Upper lobe of left lung (tissue), 4 donors: ENCODE measurements at regions not wholly inside any gene's neighbourhood (a gene's known extent, or its start where the extent isn't known, plus 50 kb on each side); places are given as distances from the start of the nearest gene placed in this dataset.

Experiments
- EP300 ChIP-seq, 4 donors: sonication (generic); formaldehyde crosslinking; IDR thresholded peaks; one replicate each; pipeline ENCODE4 v1.5.1; 2017; ENCODE audit warnings: antibody characterized with exemption in 4 of 4, control low read depth in 2 of 4
- POLR2A ChIP-seq, 4 donors: fragments of 450-650 bp; IDR thresholded peaks; one replicate each; pipeline ENCODE4 v1.5.1; 2016 to 2017; ENCODE audit warnings: antibody characterized with exemption in 4 of 4, mild to moderate bottlenecking in 2 of 4
- TF ChIP-seq, protein P1 (sequence below), 6 experiments: fragments of 450-650 bp in 4 of 6; fragments of 200-600 bp in 2 of 6; sonication (generic) in 2 of 6; IDR thresholded peaks; one replicate each; pipeline ENCODE4 v1.5.1; 2016 to 2019; ENCODE audit warnings: antibody characterized with exemption in 6 of 6

DNA sequence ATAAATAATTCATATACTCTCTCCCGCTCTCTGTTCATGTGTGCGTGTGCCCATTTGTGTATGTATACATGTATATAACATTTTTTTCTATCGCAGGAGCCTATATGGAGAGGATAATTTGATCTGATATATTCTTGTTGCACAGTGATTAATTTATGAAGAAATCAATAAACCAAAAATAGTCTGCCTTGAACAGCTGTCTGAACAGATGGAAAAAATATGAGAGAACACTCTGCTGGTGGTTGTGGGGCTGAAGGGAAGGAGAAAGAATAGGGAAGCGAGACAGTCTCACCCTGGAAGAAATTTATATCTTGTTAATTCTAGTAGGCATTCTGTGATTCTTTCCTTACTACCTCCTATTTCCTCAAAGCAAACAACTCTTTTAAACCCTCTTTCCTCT lies 96.6 kb upstream of the B3GAT2 start:
- TF ChIP-seq EP300 (IDR thresholded peaks at IDR 0.05) (no peak), POLR2A (IDR thresholded peaks at IDR 0.05) (no peak)
- TF ChIP-seq, protein P1, sequence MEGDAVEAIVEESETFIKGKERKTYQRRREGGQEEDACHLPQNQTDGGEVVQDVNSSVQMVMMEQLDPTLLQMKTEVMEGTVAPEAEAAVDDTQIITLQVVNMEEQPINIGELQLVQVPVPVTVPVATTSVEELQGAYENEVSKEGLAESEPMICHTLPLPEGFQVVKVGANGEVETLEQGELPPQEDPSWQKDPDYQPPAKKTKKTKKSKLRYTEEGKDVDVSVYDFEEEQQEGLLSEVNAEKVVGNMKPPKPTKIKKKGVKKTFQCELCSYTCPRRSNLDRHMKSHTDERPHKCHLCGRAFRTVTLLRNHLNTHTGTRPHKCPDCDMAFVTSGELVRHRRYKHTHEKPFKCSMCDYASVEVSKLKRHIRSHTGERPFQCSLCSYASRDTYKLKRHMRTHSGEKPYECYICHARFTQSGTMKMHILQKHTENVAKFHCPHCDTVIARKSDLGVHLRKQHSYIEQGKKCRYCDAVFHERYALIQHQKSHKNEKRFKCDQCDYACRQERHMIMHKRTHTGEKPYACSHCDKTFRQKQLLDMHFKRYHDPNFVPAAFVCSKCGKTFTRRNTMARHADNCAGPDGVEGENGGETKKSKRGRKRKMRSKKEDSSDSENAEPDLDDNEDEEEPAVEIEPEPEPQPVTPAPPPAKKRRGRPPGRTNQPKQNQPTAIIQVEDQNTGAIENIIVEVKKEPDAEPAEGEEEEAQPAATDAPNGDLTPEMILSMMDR (IDR thresholded peaks at IDR 0.05) = no peak
